GM19025 (cell line): ENCODE measurements at regions not wholly inside any gene's neighbourhood (a gene's known extent, or its start where the extent isn't known, plus 50 kb on each side); places are given as distances from the start of the nearest gene placed in this dataset.
"Not testable (repeated sequence)": the region's sequence is repeated elsewhere in the genome, so short reads cannot be mapped to it uniquely, and the experiment has no call there.

Experiments used
- ATAC-seq: cut with Tn5 transposase; IDR thresholded peaks from one replicate; pipeline ENCODE4 v1.9.1; 2021; ENCODE audit warnings: mild to moderate bottlenecking, low read depth, moderate library complexity; ENCODE audit not compliant: unreplicated experiment

GRCh38 chr12:115898670-115899069 lies 378.8 kb downstream of the MED13L start:
- no peak for ATAC-seq

- no peak for ATAC-seq
Measured at GRCh38 chr12:115897729-115898128, 379.8 kb downstream of the MED13L start.

- ATAC-seq, result no peak
Measured at GRCh38 chr12:115895247-115895646, 382.2 kb downstream of the MED13L start.

GRCh38 chr12:115891556-115892164 lies 385.8 kb downstream of the MED13L start:
- ATAC-seq, result no peak

GRCh38 chr12:115886666-115887065 lies 390.8 kb downstream of the MED13L start:
- ATAC-seq, result no peak

GRCh38 chr12:115885040-115885690 lies 392.3 kb downstream of the MED13L start:
- ATAC-seq, result no peak

- no peak for ATAC-seq
Measured at GRCh38 chr12:115882936-115883335, 394.6 kb downstream of the MED13L start.

GRCh38 chr12:115880238-115880637 lies 397.3 kb downstream of the MED13L start:
- no peak for ATAC-seq

- ATAC-seq, result no peak
Measured at GRCh38 chr12:115879354-115879753, 398.1 kb downstream of the MED13L start.

GRCh38 chr12:115873451-115874082 lies 403.9 kb downstream of the MED13L start:
- ATAC-seq, result no peak

- ATAC-seq, result no peak
Measured at GRCh38 chr12:115872919-115873357, 404.6 kb downstream of the MED13L start.

GRCh38 chr12:115872212-115872611 lies 405.3 kb downstream of the MED13L start:
- ATAC-seq, result no peak

GRCh38 chr12:115871714-115872113 lies 405.8 kb downstream of the MED13L start:
- ATAC-seq, result no peak

GRCh38 chr12:115870510-115870909 lies 407.0 kb downstream of the MED13L start:
- no peak for ATAC-seq

GRCh38 chr12:115870021-115870420 lies 407.5 kb downstream of the MED13L start:
- no peak for ATAC-seq

GRCh38 chr12:115869604-115870003 lies 407.9 kb downstream of the MED13L start:
- ATAC-seq, result no peak

- ATAC-seq, result no peak
Measured at GRCh38 chr12:115868624-115869023, 408.9 kb downstream of the MED13L start.

GRCh38 chr12:115867854-115868253 lies 409.6 kb downstream of the MED13L start:
- no peak for ATAC-seq

GRCh38 chr12:115866909-115867525 lies 410.5 kb downstream of the MED13L start:
- no peak for ATAC-seq

GRCh38 chr12:115866281-115866680 lies 411.2 kb downstream of the MED13L start:
- ATAC-seq, result not testable (repeated sequence)

- no peak for ATAC-seq
Measured at GRCh38 chr12:115864396-115864795, 413.1 kb downstream of the MED13L start.
